AG09319 (cell line): ENCODE measurements at regions not wholly inside any gene's neighbourhood (a gene's known extent, or its start where the extent isn't known, plus 50 kb on each side); places are given as distances from the start of the nearest gene placed in this dataset.

ENCODE experiments used
- DNase-seq: peaks from one replicate; pipeline ENCODE4 v3.0.0-alpha.2; 2010; ENCODE audit warnings: low read depth; ENCODE audit errors: extremely low read depth
- CTCF ChIP-seq: IDR thresholded peaks from 2 replicates; pipeline ENCODE4 v1.5.1; 2011; ENCODE audit warnings: low read depth, mild to moderate bottlenecking, inconsistent platforms, low read length, moderate library complexity

- DNase-seq = no peak
Observed at GRCh38 chr6:105482227-105482844, 79.5 kb upstream of the PREP start.

GRCh38 chr6:105476978-105477377 lies 74.1 kb upstream of the PREP start:
- DNase-seq = no peak
- TF ChIP-seq CTCF = no peak

More at GRCh38 chr6:105482227-105482844, 79.5 kb upstream of the PREP start:
- TF ChIP-seq CTCF = no peak

- TF ChIP-seq CTCF = no peak
- DNase-seq = peak; percentile 38
Observed at GRCh38 chr6:105474234-105474633, 71.4 kb upstream of the PREP start.

- no peak for DNase-seq
- TF ChIP-seq CTCF = no peak
Observed at GRCh38 chr6:105469946-105470345, 67.1 kb upstream of the PREP start.

- TF ChIP-seq CTCF = no peak
- DNase-seq = no peak
Observed at GRCh38 chr6:105468850-105469249, 66.0 kb upstream of the PREP start.

- no peak for DNase-seq
Observed at GRCh38 chr6:105460860-105461259, 58.0 kb upstream of the PREP start.

GRCh38 chr6:105459864-105460263 lies 57.0 kb upstream of the PREP start:
- DNase-seq = no peak
- no peak for TF ChIP-seq CTCF

More at GRCh38 chr6:105460860-105461259, 58.0 kb upstream of the PREP start:
- no peak for TF ChIP-seq CTCF
